WERI-Rb-1 (cell line): ENCODE measurements at regions not wholly inside any gene's neighbourhood (a gene's known extent, or its start where the extent isn't known, plus 50 kb on each side); places are given as distances from the start of the nearest gene placed in this dataset.

ENCODE experiments used
- DNase-seq: peaks from one replicate; pipeline ENCODE4 v3.0.0-alpha.2; 2020
- H3K27ac ChIP-seq: fragments of 250-450 bp; sonication (Bioruptor Pico); 2 replicates; pipeline ENCODE4 v1.5.1; 2020; ENCODE audit warnings: mild to moderate bottlenecking, moderate library complexity
- H3K27me3 ChIP-seq: fragments of 250-450 bp; sonication (Bioruptor Pico); 2 replicates; pipeline ENCODE4 v1.5.1; 2021; ENCODE audit warnings: mild to moderate bottlenecking, low read depth, moderate library complexity; ENCODE audit not compliant: insufficient read depth, severe bottlenecking
- H3K36me3 ChIP-seq: fragments of 250-450 bp; sonication (Bioruptor Pico); 2 replicates; pipeline ENCODE4 v1.5.1; 2020; ENCODE audit warnings: mild to moderate bottlenecking, moderate library complexity
- H3K4me3 ChIP-seq: 2 replicates; pipeline ENCODE4 v1.5.1; 2011; ENCODE audit warnings: low read depth, mild to moderate bottlenecking, control low read depth, low read length
- H3K9me3 ChIP-seq: fragments of 250-450 bp; sonication (Bioruptor Pico); 2 replicates; pipeline ENCODE4 v1.5.1; 2021; ENCODE audit warnings: mild to moderate bottlenecking, moderate library complexity; ENCODE audit not compliant: severe bottlenecking
- CTCF ChIP-seq: IDR thresholded peaks from 2 replicates; pipeline ENCODE4 v1.5.1; 2011; ENCODE audit warnings: low read depth, mild to moderate bottlenecking, control low read depth, inconsistent platforms, low read length

- Histone ChIP-seq H3K27ac (no peak overlapping the region), H3K36me3 (no peaks in the 10 kb centered on the region), H3K9me3 (no peaks in the 10 kb centered on the region), H3K4me3 (no peak overlapping the region), H3K27me3 (no peaks in the 10 kb centered on the region)
- no peak for DNase-seq
- no peak for TF ChIP-seq CTCF
Measured at GRCh38 chr10:61545170-61545569, 92.0 kb upstream of the TMEM26 start.

DNA sequence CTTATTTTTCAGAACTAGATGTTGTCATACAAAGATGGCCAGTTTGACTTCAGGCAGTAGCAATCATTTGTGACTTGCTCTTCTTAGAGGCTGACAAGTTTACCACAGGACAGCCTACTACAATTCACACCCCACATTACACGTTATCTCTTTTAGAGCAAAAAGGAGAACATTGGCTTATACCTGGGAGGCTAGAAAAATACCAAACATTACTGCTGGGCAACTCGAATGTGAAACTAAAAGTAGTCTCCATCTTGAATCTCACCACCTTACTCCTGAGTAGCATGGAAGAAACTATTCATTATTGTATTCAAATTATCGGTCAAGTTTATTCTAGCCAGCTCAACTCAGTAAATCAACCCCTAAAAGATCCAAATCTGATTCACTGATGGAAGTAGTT is 90.7 kb upstream of the TMEM26 start:
- Histone ChIP-seq H3K9me3 (no peaks in the 10 kb centered on the region), H3K27ac (no peak overlapping the region), H3K4me3 (no peak overlapping the region), H3K36me3 (no peaks in the 10 kb centered on the region), H3K27me3 (no peaks in the 10 kb centered on the region)
- no peak for DNase-seq
- TF ChIP-seq CTCF: no peak

DNA sequence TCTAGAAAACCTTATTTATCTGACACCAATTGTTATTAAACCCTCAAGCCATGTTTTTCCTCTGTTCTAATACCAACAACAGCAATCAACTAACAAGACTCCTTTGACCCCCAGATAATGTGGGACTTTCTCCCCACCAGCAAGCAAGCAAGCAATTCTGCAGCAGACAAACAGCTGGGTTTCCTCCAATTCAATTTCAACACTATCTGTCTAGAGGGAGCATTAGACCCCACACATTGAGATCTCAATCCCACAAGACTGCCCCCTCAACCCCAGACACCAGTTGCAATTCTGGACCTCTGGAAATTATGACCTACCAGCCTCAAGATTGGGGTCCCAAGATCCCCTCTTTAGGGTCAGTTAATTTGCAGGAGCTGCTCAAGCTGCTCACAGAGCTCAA is 89.4 kb upstream of the TMEM26 start:
- H3K36me3 ChIP-seq: no peaks in the 10 kb centered on the region
- no peaks in the 10 kb centered on the region for H3K27me3 ChIP-seq
- TF ChIP-seq CTCF: no peak
- H3K27ac ChIP-seq: no peak overlapping the region
- no peak overlapping the region for H3K4me3 ChIP-seq
- H3K9me3 ChIP-seq: no peaks in the 10 kb centered on the region
- no peak for DNase-seq

DNA sequence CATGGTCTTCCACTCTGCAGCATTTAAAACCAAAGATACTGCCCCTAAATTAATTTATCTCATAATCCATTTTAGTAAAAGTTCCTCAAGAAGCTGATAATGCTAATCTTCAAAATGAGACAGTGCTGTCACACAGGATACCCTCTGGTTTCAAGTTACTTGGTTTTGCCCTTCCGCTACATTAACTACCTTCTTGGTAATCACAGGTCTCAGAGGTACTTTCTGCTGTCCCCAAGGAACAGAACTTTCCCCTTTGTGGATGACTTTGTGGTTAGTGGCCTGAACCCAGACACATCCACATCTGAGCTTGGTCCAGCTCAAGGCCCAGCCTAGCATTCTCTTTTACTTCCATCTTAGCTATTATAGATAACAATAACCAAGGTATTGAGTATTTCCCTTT is 88.8 kb upstream of the TMEM26 start:
- Histone ChIP-seq H3K4me3 (no peak overlapping the region), H3K36me3 (no peaks in the 10 kb centered on the region), H3K27me3 (no peaks in the 10 kb centered on the region), H3K9me3 (no peaks in the 10 kb centered on the region), H3K27ac (no peak overlapping the region)
- no peak for TF ChIP-seq CTCF
- no peak for DNase-seq

GRCh38 chr10:61539876-61540275 is 86.7 kb upstream of the TMEM26 start:
- DNase-seq: no peak
- TF ChIP-seq CTCF: no peak
- H3K27me3 ChIP-seq: no peaks in the 10 kb centered on the region
- H3K9me3 ChIP-seq: no peaks in the 10 kb centered on the region
- no peak overlapping the region for H3K27ac ChIP-seq
- no peak overlapping the region for H3K4me3 ChIP-seq
- no peaks in the 10 kb centered on the region for H3K36me3 ChIP-seq

DNA sequence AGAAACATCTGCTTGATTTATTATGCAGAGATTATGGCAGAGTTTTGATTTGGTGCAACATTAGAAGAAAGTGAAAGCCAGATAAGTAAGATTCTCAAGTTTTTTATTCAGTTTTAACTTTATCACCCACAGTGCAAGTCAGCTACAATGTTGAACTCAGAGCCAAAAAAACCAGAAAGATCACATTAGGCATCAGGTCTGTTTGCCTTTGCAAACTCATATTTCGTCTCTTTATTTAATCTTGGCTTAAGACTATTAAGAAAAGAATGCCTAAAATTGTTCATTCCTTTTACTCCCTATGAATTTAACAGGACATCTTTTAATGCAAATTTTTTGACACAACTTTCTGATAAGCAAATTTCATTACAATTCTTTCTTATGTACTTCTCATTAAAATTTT is 76.0 kb upstream of the TMEM26 start:
- no peak for DNase-seq
- H3K4me3 ChIP-seq: no peak overlapping the region

More for the DNA sequence above, 76.0 kb upstream of the TMEM26 start:
- no peaks in the 10 kb centered on the region for H3K27me3 ChIP-seq
- no peak for TF ChIP-seq CTCF
- no peaks in the 10 kb centered on the region for H3K36me3 ChIP-seq
- H3K9me3 ChIP-seq: no peaks in the 10 kb centered on the region
- H3K27ac ChIP-seq: no peak overlapping the region
